GM23338 (cell line): ENCODE measurements at regions not wholly inside any gene's neighbourhood (a gene's known extent, or its start where the extent isn't known, plus 50 kb on each side); places are given as distances from the start of the nearest gene placed in this dataset.

Experiments
- ATAC-seq: fragments of 200-7000 bp; cut with Tn5 transposase; 3 replicates; pipeline ENCODE4 v1.9.1; 2020
- DNase-seq: peaks from one replicate; pipeline ENCODE4 v3.0.0-alpha.2; 2015; ENCODE audit warnings: low spot score
- H2AFZ ChIP-seq: fragments of 200-600 bp; sonication (generic); 2 replicates; pipeline ENCODE4 v1.8.0; 2016; ENCODE audit warnings: antibody characterized with exemption, mild to moderate bottlenecking, moderate library complexity
- H3F3A ChIP-seq: fragments of 200-600 bp; sonication (generic); replicated peaks from 2 replicates; pipeline ENCODE4 v1.8.0; 2017; ENCODE audit warnings: antibody characterized with exemption, mixed run types, low read depth
- H3K27ac ChIP-seq: fragments of 200-600 bp; sonication (generic); 2 replicates; pipeline ENCODE4 v1.6.1; 2016; ENCODE audit warnings: low read depth
- H3K27me3 ChIP-seq: fragments of 200-600 bp; sonication (generic); 2 replicates; pipeline ENCODE4 v1.8.0; 2016; ENCODE audit warnings: mild to moderate bottlenecking, mixed run types, moderate library complexity; ENCODE audit not compliant: insufficient read depth
- H3K36me3 ChIP-seq: fragments of 200-600 bp; sonication (generic); 2 replicates; pipeline ENCODE4 v1.8.0; 2016; ENCODE audit warnings: mild to moderate bottlenecking; ENCODE audit not compliant: insufficient read depth
- H3K4me1 ChIP-seq: fragments of 200-600 bp; sonication (generic); 2 replicates; pipeline ENCODE4 v1.8.0; 2016; ENCODE audit warnings: mild to moderate bottlenecking, moderate library complexity; ENCODE audit not compliant: insufficient read depth
- H3K4me2 ChIP-seq: fragments of 200-600 bp; sonication (generic); 2 replicates; pipeline ENCODE4 v1.7.1; 2017; ENCODE audit warnings: mixed run types
- H3K4me3 ChIP-seq: fragments of 200-600 bp; sonication (generic); 2 replicates; pipeline ENCODE4 v1.6.1; 2016; ENCODE audit warnings: mixed run types
- H3K79me2 ChIP-seq: fragments of 200-600 bp; sonication (generic); replicated peaks from 2 replicates; pipeline ENCODE4 v1.8.0; 2017; ENCODE audit warnings: mild to moderate bottlenecking; ENCODE audit not compliant: insufficient read depth
- H3K9me2 ChIP-seq: fragments of 200-600 bp; sonication (generic); 2 replicates; pipeline ENCODE4 v1.8.0; 2017; ENCODE audit not compliant: insufficient read depth
- H4K20me1 ChIP-seq: fragments of 200-600 bp; sonication (generic); replicated peaks from 2 replicates; pipeline ENCODE4 v1.8.0; 2017; ENCODE audit warnings: mild to moderate bottlenecking; ENCODE audit not compliant: insufficient read depth
- H3K27ac Mint-ChIP-seq: 2 replicates; pipeline ENCODE4 v1.8.0; 2020; ENCODE audit warnings: inconsistent platforms, mild to moderate bottlenecking, moderate library complexity, mixed read lengths
- H3K27me3 Mint-ChIP-seq: 3 replicates; pipeline ENCODE4 v1.8.0; 2022; ENCODE audit warnings: low read depth, mild to moderate bottlenecking, moderate library complexity, mixed read lengths, inconsistent platforms; ENCODE audit not compliant: insufficient read depth, poor library complexity
- H3K36me3 Mint-ChIP-seq: 3 replicates; pipeline ENCODE4 v1.8.0; 2021; ENCODE audit warnings: low read depth, mild to moderate bottlenecking, inconsistent platforms, moderate library complexity, mixed read lengths
- H3K4me1 Mint-ChIP-seq: 3 replicates; pipeline ENCODE4 v1.8.0; 2020; ENCODE audit warnings: mild to moderate bottlenecking, inconsistent platforms, mixed read lengths
- H3K4me3 Mint-ChIP-seq: 3 replicates; pipeline ENCODE4 v1.8.0; 2021; ENCODE audit warnings: moderate library complexity, mild to moderate bottlenecking, inconsistent platforms, mixed read lengths
- H3K9me3 Mint-ChIP-seq: 3 replicates; pipeline ENCODE4 v1.8.0; 2020; ENCODE audit warnings: moderate library complexity, mild to moderate bottlenecking, inconsistent platforms, mixed read lengths
- CREB1 ChIP-seq: fragments of 250-450 bp; sonication (Bioruptor Pico); IDR thresholded peaks from 2 replicates; pipeline ENCODE4 v1.5.0; 2020; ENCODE audit warnings: low read depth, mild to moderate bottlenecking, moderate library complexity
- CTCF ChIP-seq, 2 experiments: fragments of 200-600 bp in 1 of 2; sonication (generic) in 1 of 2; conservative IDR thresholded peaks; 2 replicates each; pipeline versions ENCODE4 v1.5.1 to v1.6.1; 2016 to 2017; ENCODE audit warnings: antibody characterized with exemption in 2 of 2, low read depth in 2 of 2, mild to moderate bottlenecking in 2 of 2, moderate library complexity in 1 of 2
- ETS1 ChIP-seq: IDR thresholded peaks from 2 replicates; pipeline ENCODE4 v1.6.1; 2016; ENCODE audit warnings: antibody characterized with exemption
- EZH2 ChIP-seq: fragments of 200-600 bp; sonication (generic); IDR thresholded peaks from one replicate; pipeline ENCODE4 v1.8.0; 2017; ENCODE audit warnings: antibody characterized with exemption, mild to moderate bottlenecking, low read depth; ENCODE audit not compliant: unreplicated experiment
- EZH2phosphoT487 ChIP-seq: fragments of 200-600 bp; sonication (generic); IDR thresholded peaks from one replicate; pipeline ENCODE4 v1.8.1; 2018; ENCODE audit warnings: antibody characterized with exemption; ENCODE audit not compliant: unreplicated experiment
- JUNB ChIP-seq: IDR thresholded peaks from one replicate; pipeline ENCODE4 v1.6.1; 2016; ENCODE audit warnings: antibody characterized with exemption; ENCODE audit not compliant: unreplicated experiment
- NANOG ChIP-seq: IDR thresholded peaks from 2 replicates; pipeline ENCODE4 v1.6.1; 2016; ENCODE audit warnings: antibody characterized with exemption, borderline replicate concordance
- POLR2AphosphoS5 ChIP-seq: IDR thresholded peaks from 2 replicates; pipeline ENCODE4 v1.6.1; 2016; ENCODE audit warnings: antibody characterized with exemption, low read depth
- REST ChIP-seq: IDR thresholded peaks from one replicate; pipeline ENCODE4 v1.6.1; 2018; ENCODE audit warnings: antibody characterized with exemption; ENCODE audit not compliant: unreplicated experiment
- STAT1 ChIP-seq: IDR thresholded peaks from one replicate; pipeline ENCODE4 v1.6.1; 2016; ENCODE audit warnings: antibody characterized with exemption; ENCODE audit not compliant: unreplicated experiment
- ZNF114 ChIP-seq: fragments of 250-450 bp; sonication (Bioruptor Pico); IDR thresholded peaks from 2 replicates; pipeline ENCODE4 v1.5.0; 2020; ENCODE audit warnings: mild to moderate bottlenecking, moderate library complexity
- ZNF331 ChIP-seq: fragments of 250-450 bp; sonication (Bioruptor Pico); IDR thresholded peaks from 2 replicates; pipeline ENCODE4 v1.5.0; 2020; ENCODE audit warnings: low read depth, mild to moderate bottlenecking, moderate library complexity
- ZNF462 ChIP-seq: fragments of 250-450 bp; sonication (Bioruptor Pico); IDR thresholded peaks from 2 replicates; pipeline ENCODE4 v1.5.0; 2020; ENCODE audit warnings: mild to moderate bottlenecking, moderate library complexity

GRCh38 chr11:134906356-134906955 lies 494.4 kb upstream of the B3GAT1 start:
- H4K20me1 ChIP-seq = no peaks in the 10 kb centered on the region
- ATAC-seq (no peak), DNase-seq (no peak)
- H3K4me1 ChIP-seq = no peaks in the 10 kb centered on the region
- no peaks in the 10 kb centered on the region for H3F3A ChIP-seq
- peaks cover 13% of the 10 kb centered on the region for H3K9me2 ChIP-seq
- Mint-ChIP-seq H3K27me3 (peaks cover 6% of the 10 kb centered on the region), H3K27ac (no peak overlapping the region), H3K4me1 (peaks cover 9% of the 10 kb centered on the region), H3K36me3 (no peaks in the 10 kb centered on the region), H3K9me3 (no peaks in the 10 kb centered on the region), H3K4me3 (no peak overlapping the region)
- no peak overlapping the region for H3K4me3 ChIP-seq
- H2AFZ ChIP-seq = no peak overlapping the region
- no peaks in the 10 kb centered on the region for H3K36me3 ChIP-seq
- H3K27ac ChIP-seq = no peak overlapping the region
- no peaks in the 10 kb centered on the region for H3K79me2 ChIP-seq
- no peaks in the 10 kb centered on the region for H3K27me3 ChIP-seq
- H3K4me2 ChIP-seq = no peak overlapping the region
- TF ChIP-seq NANOG (no peak), JUNB (no peak), ETS1 (no peak), ZNF462 (no peak), STAT1 (no peak), EZH2phosphoT487 (no peak), POLR2AphosphoS5 (no peak), ZNF114 (CRISPR knock-in tag) (no peak), REST (no peak), CTCF (conservative IDR thresholded peaks at IDR 0.05; ENCODE audit: low read depth in 2 of 2) (no peak), CREB1 (no peak), EZH2 (no peak), ZNF331 (no peak)
